SIG-M5 treated with dmso at 0.1 percent for 504 hours (cell line): ENCODE measurements at regions not wholly inside any gene's neighbourhood (a gene's known extent, or its start where the extent isn't known, plus 50 kb on each side); places are given as distances from the start of the nearest gene placed in this dataset.
A peak's percentile ranks its signal among the peaks of the same experiment; 100 is the strongest.

Experiments
- DNase-seq: peaks from one replicate; lab custom pipeline; 2025; ENCODE audit not compliant: unreplicated experiment; lab: John Stamatoyannopoulos, UW

- no peak for DNase-seq
Measured at GRCh38 chr22:46053563-46054090, 76.7 kb upstream of the WNT7B start.

DNA sequence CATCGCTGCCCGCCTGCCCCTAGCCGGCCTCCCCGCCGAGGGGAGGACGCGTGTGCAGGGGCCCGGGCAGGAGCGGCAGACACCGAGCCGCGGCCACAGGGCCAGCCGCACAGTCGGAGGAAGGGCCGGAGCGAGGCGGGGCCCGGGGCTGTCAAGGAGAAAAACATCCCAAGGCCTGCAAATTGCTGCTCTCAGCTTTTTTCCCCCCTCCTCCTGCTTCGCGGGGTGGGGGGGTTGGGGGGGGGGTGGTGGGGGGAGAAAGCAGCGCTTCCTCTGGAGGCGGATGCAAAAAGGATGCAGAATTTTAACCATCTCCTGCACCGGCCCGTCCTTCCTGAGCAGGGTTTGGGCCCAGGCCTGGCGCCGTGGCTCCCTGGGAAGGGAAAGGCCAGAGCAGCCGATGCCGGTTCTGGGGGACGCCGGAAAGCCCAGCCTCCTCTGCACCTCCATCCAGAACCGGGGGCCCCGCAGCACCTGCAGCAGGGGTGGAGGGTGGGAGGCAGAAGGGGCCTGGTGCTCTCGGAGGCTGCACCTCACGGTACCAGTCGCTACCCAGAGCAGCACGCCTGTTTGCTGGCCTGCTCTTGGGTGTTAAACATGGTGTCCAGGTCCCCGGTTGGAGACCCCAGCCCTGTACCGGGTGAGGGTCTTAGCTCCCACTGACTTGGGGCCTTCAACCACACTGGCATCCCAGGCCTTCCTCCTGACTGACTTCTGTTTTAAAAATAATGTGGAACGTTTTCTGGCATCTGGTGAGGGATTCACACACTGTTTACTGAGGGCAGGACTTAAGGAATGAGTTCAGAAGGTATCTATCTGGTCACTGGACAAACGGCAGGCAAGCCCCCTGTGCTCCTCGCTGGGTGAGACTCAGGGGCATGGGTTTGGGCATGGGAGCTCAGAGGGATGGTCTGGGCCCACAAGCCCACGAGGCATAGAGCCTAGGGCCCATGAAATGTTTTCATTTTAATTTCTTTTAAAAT is 77.4 kb upstream of the WNT7B start:
- DNase-seq: no peak

DNA sequence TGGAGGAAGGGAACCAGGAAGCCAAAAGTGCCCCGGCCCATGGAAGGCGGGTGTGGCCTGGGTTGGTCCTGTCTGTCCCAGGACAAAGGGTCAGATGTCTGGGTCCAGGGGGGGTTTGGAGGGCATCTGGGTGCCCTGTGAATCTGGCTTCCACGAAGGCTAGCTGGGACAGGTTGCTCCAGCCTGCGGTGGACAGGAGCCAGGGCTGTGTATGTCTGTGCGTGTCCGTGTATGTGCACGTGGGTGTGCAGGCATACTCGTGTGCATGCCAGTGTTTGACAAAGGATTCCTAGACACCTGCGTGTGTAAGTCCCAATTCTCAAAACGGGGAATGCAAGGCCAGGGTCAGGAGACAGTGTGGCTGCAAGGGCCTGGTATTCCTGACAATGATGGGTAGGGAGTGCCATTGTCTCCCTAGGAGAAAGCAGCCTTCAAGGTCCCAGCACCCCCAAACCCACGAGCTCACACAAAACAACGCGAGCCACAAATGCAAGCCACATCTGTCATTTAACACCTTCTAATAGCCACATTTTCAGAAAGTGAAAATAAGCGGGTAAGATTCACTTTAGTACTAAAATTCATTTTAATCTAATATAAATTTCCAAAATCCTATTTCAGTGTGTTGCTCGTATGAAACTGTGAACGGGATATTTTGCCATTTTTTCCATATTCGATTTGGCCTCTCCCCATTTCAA is 78.4 kb upstream of the WNT7B start:
- DNase-seq: no peak

GRCh38 chr22:46055911-46056545 is 79.1 kb upstream of the WNT7B start:
- DNase-seq: no peak

GRCh38 chr22:46056546-46057245 is 79.7 kb upstream of the WNT7B start:
- DNase-seq: no peak

GRCh38 chr22:46057246-46058090 is 80.5 kb upstream of the WNT7B start:
- DNase-seq: no peak

DNA sequence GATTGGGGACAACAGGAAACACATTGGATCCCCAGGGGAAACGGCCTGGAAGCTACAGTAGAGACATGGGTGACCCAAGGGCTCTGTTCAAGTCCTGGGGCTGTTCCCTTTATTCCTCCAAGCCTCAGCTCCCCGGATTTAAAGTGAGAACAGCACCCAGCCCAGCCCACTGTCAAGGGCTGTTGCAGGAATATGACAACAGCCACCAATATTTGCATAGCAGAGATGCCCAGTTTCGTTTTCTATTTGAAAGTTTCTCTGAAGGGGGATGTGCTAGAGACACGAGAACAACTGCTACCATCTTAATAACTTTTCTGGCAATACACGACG is 81.1 kb upstream of the WNT7B start:
- peak; percentile 54 for DNase-seq

DNA sequence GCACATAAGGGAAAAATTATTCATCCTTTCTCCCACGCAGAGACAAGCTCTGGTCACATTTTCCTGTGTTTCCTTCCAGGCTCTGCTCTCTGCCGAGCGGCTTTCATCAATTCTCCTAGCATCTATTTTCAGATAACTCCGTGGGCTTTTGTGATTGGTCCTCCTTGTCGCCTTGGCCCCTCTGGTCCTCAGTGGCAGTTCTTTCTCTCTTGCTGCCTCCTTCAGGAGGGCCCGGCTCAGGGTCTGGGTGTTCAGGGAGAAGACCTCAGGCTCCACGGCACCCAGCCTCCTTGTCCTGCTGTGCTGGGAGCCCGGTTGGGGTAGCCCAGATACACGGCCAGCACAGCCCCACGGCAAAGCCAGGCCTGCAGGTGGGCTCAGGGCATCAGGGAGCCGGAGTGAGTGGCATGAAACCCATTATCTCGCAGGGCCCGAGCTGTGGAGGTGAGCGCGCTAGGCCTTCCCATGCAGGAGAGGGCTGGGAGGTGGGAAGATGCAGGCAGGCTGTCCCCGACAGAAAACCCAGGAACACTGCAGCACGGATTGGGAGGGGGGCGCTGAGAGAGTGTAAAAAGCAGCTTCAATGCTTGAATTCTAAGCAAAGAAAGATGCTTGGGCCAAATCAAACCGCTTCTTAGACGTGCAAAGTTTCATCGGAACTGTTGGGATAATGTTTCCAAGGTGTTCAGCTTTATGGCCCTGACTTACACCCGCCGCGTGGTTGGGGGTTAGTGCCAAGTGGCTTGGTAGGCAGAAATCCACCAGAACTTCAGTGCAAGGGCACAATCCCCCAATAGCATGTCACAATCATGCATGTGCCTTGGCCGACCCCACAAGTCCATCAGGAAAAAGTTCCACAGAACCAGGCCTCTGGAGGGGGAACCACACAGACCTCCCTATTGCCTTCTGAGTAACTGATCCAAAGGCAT is 81.9 kb upstream of the WNT7B start:
- no peak for DNase-seq

- no peak for DNase-seq
Measured at GRCh38 chr22:46060292-46061123, 83.5 kb upstream of the WNT7B start.

GRCh38 chr22:46061124-46061500 is 84.2 kb upstream of the WNT7B start:
- DNase-seq: no peak

DNA sequence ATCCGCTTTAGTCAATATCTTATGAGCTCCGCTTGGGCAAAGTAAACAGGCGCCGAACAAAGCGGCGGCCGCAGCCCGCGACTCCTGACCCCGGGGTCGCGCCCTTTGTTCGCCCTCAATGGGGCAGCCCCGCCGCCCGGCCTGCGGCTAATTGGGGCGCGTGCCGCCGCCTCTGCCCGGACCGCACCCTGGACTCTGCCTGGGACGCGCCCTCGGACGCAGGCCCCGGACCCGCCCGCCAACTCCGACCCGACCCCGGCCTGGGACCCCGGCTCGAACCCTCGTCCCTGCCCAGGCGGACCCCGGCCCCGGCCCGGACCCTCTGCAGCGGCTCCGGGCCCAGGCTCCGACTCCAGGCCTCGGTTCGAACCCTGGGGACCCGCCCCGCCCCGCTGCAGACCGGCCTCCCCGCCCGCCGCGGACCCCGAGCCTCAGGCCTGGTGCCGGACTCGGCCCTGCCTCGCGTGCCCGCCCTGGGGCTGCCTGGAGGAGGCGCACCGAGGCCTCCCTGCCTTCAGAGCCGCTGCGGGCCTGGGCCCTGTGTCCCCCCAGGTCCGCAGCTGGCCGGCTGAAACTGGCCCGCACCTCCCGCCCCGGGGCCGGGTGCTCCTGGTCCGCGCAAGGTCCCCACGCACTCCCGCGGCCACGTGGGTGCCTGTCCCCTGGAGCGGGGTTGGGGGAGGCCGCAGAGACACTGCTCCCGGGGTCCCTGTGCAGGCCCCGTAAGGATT is 84.7 kb upstream of the WNT7B start:
- DNase-seq: no peak

DNA sequence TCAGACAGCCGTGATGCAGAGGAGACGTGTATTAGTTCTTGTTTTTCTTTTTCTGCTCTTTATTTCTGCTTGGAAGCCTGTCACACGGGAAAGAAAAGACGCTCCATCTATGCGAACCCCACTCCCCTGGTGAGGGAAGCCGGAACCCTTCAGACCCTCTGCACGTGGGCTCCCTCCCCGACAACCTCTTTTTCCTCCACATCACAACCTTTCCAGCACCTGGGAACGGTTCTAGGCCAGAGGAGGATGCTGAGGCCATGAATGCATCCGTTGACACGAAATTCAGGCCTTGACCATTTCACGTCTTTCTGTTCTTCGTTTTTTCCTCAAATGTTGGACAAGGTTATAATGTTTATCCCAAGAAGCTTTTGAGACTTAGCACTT is 85.3 kb upstream of the WNT7B start:
- DNase-seq: no peak

GRCh38 chr22:46062971-46063631 is 86.1 kb upstream of the WNT7B start:
- no peak for DNase-seq

DNA sequence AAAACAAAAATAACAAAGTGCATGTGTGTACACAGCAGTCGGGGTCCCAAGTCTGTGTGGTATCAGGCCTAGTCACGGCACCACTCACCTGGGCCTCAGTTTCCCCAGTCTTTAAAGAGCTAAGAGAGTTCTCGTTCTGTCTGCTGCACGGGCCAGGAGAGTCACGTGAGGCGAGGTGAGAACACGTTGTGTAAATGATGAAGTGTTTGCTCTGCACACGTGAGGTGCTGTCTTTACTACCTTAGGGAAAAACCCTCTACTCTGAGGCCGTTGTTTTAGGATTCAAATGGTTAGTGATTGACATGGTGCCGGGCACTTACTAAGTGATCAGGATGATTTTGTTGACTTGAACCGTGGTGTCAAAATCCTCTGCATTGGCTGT is 86.5 kb upstream of the PPARA start:
- no peak for DNase-seq

- DNase-seq: no peak
Measured at GRCh38 chr22:46064228-46064965, 85.9 kb upstream of the PPARA start.

DNA sequence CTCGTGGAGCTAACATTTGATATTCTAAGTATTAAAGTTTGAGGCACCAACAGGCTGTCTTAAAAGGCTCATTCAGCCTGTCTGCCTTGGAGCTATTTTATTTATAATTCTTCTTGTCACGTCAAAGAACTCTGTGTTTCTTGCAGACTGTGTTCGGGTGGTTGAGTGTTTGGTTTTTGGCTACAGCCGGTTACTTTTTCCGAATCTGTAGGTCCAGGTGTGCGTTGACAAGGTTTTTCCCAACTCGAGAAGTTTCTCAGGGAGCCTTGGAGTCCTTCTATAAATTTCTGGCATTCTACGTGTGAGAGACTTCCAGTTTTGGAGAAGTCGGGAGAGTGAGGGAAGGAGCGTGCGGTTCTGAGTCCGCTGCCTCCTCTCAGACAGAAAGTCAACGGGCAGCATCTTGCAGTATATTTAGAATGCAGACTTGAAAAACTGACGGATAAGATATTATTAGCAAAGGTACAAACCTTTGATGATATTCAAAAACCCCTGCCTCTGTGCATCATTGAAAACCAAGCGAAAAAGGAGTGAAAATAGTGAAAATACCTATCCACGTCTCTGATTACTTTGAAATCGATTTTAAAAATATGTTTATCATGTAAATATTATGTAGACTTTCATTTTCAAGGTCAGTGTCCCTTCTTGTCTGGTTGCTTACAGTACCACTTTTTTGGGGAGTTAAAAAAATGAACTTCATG is 85.2 kb upstream of the PPARA start:
- no peak for DNase-seq
